ENCODE measurements at regions not wholly inside any gene's neighbourhood (a gene's known extent, or its start where the extent isn't known, plus 50 kb on each side); places are given as distances from the start of the nearest gene placed in this dataset.

GRCh38 chr5:6048746-6049145 is 329.6 kb downstream of the MED10 start:
- Histone ChIP-seq H3K9me3 (no peaks in the 10 kb centered on the region), H3K27me3 (no peaks in the 10 kb centered on the region), H3K4me1 (no peaks in the 10 kb centered on the region), H3K36me3 (no peaks in the 10 kb centered on the region), H3K27ac (no peak overlapping the region), H3K4me3 (no peak overlapping the region)
- in situ Hi-C loops (cut with MboI; ENCODE audit: low pct_ligation_motif_present in 1 of 4, low pct_unique_long_range_greater_than_20kb in 1 of 4, low sequenced_read_pairs in 3 of 4) (no loop called here), intact Hi-C loops (cut with DNase I; ENCODE audit: low total_unique reads) (no loop called here)
- no peak for TF ChIP-seq EP300 (IDR thresholded peaks at IDR 0.05; ENCODE audit: low read depth)
- TF ChIP-seq POLR2A (IDR thresholded peaks at IDR 0.05): no peak
- TF ChIP-seq POLR2AphosphoS5 (IDR thresholded peaks at IDR 0.05): no peak
- 58 to 85% methylated on average over 2 of the region's 2 CpGs for WGBS, 2 donors (ENCODE audit: low coverage in 1 of 2)
- DNase-seq: no peak

DNA sequence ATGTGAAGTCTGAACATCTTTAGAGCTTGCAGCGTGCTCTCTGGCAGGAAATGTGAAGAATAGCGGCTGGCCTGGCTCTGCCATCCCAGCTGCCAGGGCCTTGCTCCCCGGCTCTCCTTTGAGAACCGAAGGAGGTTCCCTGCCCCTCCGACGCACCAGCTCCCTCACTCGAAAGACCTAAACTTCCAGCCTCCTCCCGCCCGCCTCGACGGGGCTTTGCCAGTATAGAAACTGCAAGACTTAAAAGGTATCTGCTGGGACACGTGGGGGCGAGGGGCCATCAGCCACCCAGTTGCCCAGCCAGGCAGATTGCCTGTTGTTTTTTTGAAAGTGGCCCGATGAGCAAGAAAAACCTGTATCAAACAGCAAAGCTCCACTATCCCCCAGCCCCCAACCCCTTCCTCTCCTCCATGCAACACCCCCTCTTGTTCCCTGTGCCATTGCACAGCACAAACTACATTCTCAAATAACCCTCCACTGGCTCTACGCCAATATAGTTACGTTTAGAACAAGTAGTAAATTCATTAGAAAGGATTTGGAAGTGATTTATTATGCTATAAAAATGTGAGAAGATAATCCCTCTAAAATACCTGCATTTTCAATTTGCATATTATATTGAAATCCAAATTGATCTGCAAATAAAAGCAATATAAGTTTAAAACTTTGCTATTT is 331.9 kb downstream of the MED10 start:
- Histone ChIP-seq H3K4me3 (no peak overlapping the region), H3K27ac (no peak overlapping the region), H3K27me3 (no peaks in the 10 kb centered on the region), H3K9me3 (no peaks in the 10 kb centered on the region), H3K4me1 (no peaks in the 10 kb centered on the region), H3K36me3 (no peaks in the 10 kb centered on the region)
- TF ChIP-seq EP300 (IDR thresholded peaks at IDR 0.05; ENCODE audit: low read depth): no peak
- TF ChIP-seq POLR2A (IDR thresholded peaks at IDR 0.05): no peak
- TF ChIP-seq CTCF (IDR thresholded peaks at IDR 0.05): no peak
- no peak for TF ChIP-seq POLR2AphosphoS5 (IDR thresholded peaks at IDR 0.05)
- no peak for DNase-seq
- WGBS, 2 donors (ENCODE audit: low coverage in 1 of 2): 40 to 67% methylated on average over 2 to 16 of the region's 16 CpGs
- in situ Hi-C loops (cut with MboI; ENCODE audit: low pct_ligation_motif_present in 1 of 4, low pct_unique_long_range_greater_than_20kb in 1 of 4, low sequenced_read_pairs in 3 of 4): no loop called here
- intact Hi-C loops (cut with DNase I; ENCODE audit: low total_unique reads): no loop called here

DNA sequence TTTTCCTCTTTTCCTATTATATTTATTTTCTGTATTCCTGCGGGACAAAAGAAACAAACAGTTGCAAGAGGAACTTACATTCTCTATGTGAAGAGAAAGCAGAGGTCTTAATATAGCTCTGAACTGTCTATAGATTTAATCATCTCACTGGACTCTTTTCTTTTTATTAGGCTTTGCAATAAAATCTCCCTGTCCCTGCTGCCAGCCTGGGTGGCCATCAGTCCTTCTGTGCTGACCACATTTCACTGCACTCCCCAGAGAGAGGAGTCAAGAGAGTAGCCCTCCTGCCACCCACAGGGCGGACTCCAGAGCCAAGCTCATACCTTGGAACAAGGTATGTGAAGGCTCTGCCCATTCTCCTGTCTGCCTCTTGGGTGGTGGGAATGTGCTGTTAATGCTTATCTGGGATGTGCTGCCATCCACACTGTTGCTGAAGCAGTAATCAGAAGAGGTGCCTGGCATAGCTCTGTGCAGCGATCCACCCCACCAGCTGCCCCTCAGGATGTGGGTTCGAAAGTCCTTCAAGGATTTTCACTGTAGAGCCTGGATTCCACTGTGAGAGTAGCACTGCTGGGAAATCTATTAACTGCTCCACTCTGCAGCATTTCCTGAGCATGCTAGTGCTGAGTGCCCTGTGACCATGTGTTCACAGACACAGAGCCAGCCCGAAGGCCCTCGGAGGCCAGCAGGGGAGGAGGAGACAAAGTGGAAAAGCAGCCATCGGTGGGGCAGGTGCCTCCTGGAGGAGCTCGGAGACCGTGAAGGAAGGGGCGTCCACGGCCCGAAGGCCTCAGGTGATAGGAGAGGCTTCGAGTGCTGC is 334.6 kb downstream of the MED10 start:
- in situ Hi-C loops (cut with MboI; ENCODE audit: low pct_ligation_motif_present in 1 of 4, low pct_unique_long_range_greater_than_20kb in 1 of 4, low sequenced_read_pairs in 3 of 4): no loop called here
- H3K27me3 ChIP-seq: no peaks in the 10 kb centered on the region
- no peak overlapping the region for H3K4me3 ChIP-seq
- no peak for DNase-seq
- no peaks in the 10 kb centered on the region for H3K4me1 ChIP-seq
- intact Hi-C loops (cut with DNase I; ENCODE audit: low total_unique reads): no loop called here
- no peak for TF ChIP-seq CTCF (IDR thresholded peaks at IDR 0.05)
- no peak for TF ChIP-seq EP300 (IDR thresholded peaks at IDR 0.05; ENCODE audit: low read depth)
- no peak for TF ChIP-seq POLR2A (IDR thresholded peaks at IDR 0.05)
- no peak for TF ChIP-seq POLR2AphosphoS5 (IDR thresholded peaks at IDR 0.05)
- H3K27ac ChIP-seq: no peak overlapping the region
- H3K9me3 ChIP-seq: no peaks in the 10 kb centered on the region
- H3K36me3 ChIP-seq: no peaks in the 10 kb centered on the region
- 0 to 83% methylated on average over 1 to 13 of the region's 13 CpGs for WGBS, 2 donors (ENCODE audit: low coverage in 1 of 2)

DNA sequence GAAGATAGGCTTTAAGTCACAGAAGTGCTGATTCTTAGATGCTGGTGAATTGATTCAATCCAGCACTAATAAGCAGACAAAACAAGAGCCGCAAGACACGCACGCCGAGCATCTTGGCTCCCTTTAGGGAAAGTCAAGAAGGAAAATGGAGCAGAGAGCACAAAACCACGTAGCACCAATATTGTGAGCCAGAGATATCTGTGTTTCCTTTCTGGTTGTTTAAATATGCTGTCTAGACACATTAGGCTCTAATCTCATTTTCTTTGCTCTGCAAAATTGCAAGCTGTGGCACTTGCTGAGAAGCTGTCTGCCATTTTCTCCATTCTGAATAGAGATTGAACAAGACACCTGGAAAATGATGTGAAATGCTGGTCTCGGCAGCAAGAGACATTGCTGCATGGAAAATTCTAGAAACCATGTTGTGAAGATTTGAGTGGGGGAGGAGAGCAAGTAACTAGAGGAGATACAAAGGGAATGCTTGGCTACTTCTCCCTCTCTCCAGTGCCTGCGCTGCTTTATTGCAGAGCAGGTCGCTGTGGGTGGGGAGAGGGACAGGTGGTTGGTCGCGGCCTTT is 336.3 kb downstream of the MED10 start:
- H3K27me3 ChIP-seq: no peaks in the 10 kb centered on the region
- in situ Hi-C loops (cut with MboI; ENCODE audit: low pct_ligation_motif_present in 1 of 4, low pct_unique_long_range_greater_than_20kb in 1 of 4, low sequenced_read_pairs in 3 of 4): no loop called here
- H3K27ac ChIP-seq: no peak overlapping the region
- H3K9me3 ChIP-seq: no peaks in the 10 kb centered on the region
- no peak overlapping the region for H3K4me3 ChIP-seq
- WGBS, 2 donors (ENCODE audit: low coverage in 1 of 2): 83 to 84% methylated on average over 9 to 10 of the region's 10 CpGs
- TF ChIP-seq POLR2AphosphoS5 (IDR thresholded peaks at IDR 0.05) (no peak), POLR2A (IDR thresholded peaks at IDR 0.05) (no peak)
- intact Hi-C loops (cut with DNase I; ENCODE audit: low total_unique reads): no loop called here
- no peaks in the 10 kb centered on the region for H3K36me3 ChIP-seq
- DNase-seq: no peak
- H3K4me1 ChIP-seq: no peaks in the 10 kb centered on the region

GRCh38 chr5:6039111-6039510 is 339.2 kb downstream of the MED10 start:
- 77 to 100% methylated on average over 1 of the region's 1 CpG for WGBS, 2 donors (ENCODE audit: low coverage in 1 of 2)
- in situ Hi-C loops (cut with MboI; ENCODE audit: low pct_ligation_motif_present in 1 of 4, low pct_unique_long_range_greater_than_20kb in 1 of 4, low sequenced_read_pairs in 3 of 4): no loop called here

More at GRCh38 chr5:6039111-6039510, 339.2 kb downstream of the MED10 start:
- no peaks in the 10 kb centered on the region for H3K9me3 ChIP-seq
- no peaks in the 10 kb centered on the region for H3K27me3 ChIP-seq
- no peak for DNase-seq
- TF ChIP-seq EP300 (IDR thresholded peaks at IDR 0.05; ENCODE audit: low read depth) (no peak), POLR2A (IDR thresholded peaks at IDR 0.05) (no peak)
- no peak overlapping the region for H3K4me3 ChIP-seq
- intact Hi-C loops (cut with DNase I; ENCODE audit: low total_unique reads): no loop called here
- H3K4me1 ChIP-seq: no peaks in the 10 kb centered on the region
- H3K27ac ChIP-seq: no peak overlapping the region
- no peaks in the 10 kb centered on the region for H3K36me3 ChIP-seq

All from transverse colon (tissue), 4 donors.